ENCODE measurements at regions not wholly inside any gene's neighbourhood (a gene's known extent, or its start where the extent isn't known, plus 50 kb on each side); places are given as distances from the start of the nearest gene placed in this dataset.

DNA sequence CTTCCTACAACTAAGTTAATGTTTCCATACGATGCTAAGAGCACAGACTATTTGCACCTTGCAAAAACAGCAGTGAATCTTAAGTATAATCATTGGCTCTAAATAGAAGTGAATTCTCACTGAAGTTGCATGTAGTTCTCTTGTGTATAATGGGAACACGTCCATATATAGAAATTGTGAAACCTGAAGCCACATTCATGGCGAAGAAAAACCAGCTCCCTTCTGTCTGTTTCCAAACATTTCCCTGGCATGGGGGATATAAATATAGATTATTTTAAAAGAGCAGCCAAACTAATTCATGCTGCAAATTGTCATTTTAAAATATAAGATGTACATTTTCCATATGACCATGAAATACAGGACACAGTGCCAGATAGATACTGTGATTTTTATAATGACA is 71.1 kb downstream of the TRAM1L1 start:
- no peak for TF ChIP-seq RAD21 (IDR thresholded peaks at IDR 0.05; ENCODE audit: low read depth)
- no peak for TF ChIP-seq EP300 (IDR thresholded peaks at IDR 0.05; ENCODE audit: borderline replicate concordance)
- TF ChIP-seq, protein P1, sequence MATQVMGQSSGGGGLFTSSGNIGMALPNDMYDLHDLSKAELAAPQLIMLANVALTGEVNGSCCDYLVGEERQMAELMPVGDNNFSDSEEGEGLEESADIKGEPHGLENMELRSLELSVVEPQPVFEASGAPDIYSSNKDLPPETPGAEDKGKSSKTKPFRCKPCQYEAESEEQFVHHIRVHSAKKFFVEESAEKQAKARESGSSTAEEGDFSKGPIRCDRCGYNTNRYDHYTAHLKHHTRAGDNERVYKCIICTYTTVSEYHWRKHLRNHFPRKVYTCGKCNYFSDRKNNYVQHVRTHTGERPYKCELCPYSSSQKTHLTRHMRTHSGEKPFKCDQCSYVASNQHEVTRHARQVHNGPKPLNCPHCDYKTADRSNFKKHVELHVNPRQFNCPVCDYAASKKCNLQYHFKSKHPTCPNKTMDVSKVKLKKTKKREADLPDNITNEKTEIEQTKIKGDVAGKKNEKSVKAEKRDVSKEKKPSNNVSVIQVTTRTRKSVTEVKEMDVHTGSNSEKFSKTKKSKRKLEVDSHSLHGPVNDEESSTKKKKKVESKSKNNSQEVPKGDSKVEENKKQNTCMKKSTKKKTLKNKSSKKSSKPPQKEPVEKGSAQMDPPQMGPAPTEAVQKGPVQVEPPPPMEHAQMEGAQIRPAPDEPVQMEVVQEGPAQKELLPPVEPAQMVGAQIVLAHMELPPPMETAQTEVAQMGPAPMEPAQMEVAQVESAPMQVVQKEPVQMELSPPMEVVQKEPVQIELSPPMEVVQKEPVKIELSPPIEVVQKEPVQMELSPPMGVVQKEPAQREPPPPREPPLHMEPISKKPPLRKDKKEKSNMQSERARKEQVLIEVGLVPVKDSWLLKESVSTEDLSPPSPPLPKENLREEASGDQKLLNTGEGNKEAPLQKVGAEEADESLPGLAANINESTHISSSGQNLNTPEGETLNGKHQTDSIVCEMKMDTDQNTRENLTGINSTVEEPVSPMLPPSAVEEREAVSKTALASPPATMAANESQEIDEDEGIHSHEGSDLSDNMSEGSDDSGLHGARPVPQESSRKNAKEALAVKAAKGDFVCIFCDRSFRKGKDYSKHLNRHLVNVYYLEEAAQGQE (IDR thresholded peaks at IDR 0.05; ENCODE audit: low read depth), result no peak
- TF ChIP-seq, protein P2, sequence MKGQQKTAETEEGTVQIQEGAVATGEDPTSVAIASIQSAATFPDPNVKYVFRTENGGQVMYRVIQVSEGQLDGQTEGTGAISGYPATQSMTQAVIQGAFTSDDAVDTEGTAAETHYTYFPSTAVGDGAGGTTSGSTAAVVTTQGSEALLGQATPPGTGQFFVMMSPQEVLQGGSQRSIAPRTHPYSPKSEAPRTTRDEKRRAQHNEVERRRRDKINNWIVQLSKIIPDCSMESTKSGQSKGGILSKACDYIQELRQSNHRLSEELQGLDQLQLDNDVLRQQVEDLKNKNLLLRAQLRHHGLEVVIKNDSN (IDR thresholded peaks at IDR 0.05), result no peak

DNA sequence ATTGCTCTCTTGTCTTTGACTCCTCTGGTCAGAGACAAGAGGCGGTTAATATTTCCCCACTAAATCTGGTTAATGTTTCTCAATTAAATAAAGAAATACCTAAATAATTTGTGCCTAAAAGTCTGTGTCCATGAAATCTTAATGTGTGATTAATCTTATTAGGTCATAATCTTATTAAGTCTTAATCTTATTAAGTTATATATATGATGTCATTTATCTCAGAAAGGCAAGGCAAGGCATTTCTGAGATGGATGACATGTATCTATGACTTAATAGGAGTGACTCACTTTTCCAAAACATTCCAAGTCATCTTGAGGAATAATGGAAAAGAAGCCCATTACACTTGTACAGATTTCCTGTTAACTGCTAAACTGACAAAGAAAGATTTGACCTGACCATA is 74.7 kb downstream of the TRAM1L1 start:
- TF ChIP-seq CREB1 (IDR thresholded peaks at IDR 0.05; ENCODE audit: low read depth) (no peak), YY1 (IDR thresholded peaks at IDR 0.05; ENCODE audit: low read depth) (no peak), ZBTB7A (IDR thresholded peaks at IDR 0.05; ENCODE audit: low read depth) (no peak), FOXM1 (IDR thresholded peaks at IDR 0.05; ENCODE audit: borderline replicate concordance, low read depth) (no peak), TAF1 (IDR thresholded peaks at IDR 0.05; ENCODE audit: low read depth) (no peak), CEBPB (IDR thresholded peaks at IDR 0.05) (no peak), EP300 (IDR thresholded peaks at IDR 0.05; ENCODE audit: borderline replicate concordance) (no peak), TEAD4 (IDR thresholded peaks at IDR 0.05) (no peak)
- TF ChIP-seq, protein P1 (IDR thresholded peaks at IDR 0.05; ENCODE audit: low read depth), result no peak
- TF ChIP-seq, protein P3, sequence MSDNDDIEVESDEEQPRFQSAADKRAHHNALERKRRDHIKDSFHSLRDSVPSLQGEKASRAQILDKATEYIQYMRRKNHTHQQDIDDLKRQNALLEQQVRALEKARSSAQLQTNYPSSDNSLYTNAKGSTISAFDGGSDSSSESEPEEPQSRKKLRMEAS (IDR thresholded peaks at IDR 0.05), result no peak
- TF ChIP-seq, protein P2 (IDR thresholded peaks at IDR 0.05), result no peak

DNA sequence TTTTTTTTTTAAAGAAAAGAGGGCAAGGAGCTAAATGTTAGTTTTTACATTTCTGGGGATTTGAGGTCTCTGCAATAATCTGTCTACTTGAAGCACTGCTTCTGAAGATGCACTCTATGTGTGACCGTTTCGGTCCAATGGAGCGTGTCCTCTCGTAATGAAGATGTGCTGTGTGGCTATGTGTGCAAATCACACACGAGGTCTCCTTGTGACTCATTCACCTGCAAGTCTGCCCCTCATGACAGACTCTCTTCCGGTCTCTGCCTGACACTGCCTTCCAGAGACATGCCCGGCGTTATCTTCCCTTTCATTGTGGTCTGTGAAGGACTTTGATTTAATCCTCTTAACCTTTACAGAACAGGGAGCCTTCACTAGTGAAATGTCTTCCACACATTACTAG is 84.3 kb downstream of the TRAM1L1 start:
- TF ChIP-seq EP300 (IDR thresholded peaks at IDR 0.05; ENCODE audit: borderline replicate concordance) (no peak), NFIC (IDR thresholded peaks at IDR 0.05) (no peak), CEBPB (IDR thresholded peaks at IDR 0.05) (no peak), TAF1 (IDR thresholded peaks at IDR 0.05; ENCODE audit: low read depth) (no peak)

DNA sequence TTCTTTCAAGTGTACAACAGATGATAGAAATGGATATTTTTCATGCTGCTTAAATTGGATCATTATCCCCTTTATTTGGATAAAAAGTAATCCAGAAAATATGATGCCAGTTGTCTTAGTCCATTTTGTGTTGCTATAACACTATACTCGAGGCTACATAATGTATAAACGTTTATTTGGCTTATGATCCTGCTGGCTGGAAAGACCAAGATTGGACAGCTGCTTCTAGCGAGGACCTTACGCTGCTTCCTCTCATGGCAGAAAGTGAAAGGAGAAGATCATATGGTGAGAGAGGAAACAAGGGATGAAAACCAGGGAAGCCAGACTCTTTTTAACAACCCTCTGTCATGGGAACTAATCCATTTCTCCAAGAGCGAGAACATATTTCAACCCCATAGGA is 102.7 kb downstream of the TRAM1L1 start:
- TF ChIP-seq TEAD4 (IDR thresholded peaks at IDR 0.05) (no peak), EP300 (IDR thresholded peaks at IDR 0.05; ENCODE audit: borderline replicate concordance) (no peak), TAF1 (IDR thresholded peaks at IDR 0.05; ENCODE audit: low read depth) (no peak)

DNA sequence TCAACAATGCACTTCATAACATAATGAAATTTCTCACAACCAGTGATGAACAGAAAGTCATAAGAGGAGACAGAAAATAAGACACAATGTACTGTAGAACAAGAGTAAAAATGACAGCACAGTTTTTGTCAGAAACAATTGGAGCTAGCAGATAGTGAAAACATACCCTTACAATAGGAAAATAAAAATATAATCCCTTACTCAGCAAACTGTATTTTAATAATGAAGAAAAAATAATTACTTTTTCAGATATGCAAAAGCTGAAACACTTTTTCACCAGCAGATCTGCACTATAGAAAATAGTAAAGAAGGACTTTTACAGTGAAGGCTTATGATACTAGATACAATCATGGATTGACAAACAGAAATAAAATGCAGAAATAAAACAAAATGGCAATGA is 126.3 kb downstream of the TRAM1L1 start:
- TF ChIP-seq TAF1 (IDR thresholded peaks at IDR 0.05; ENCODE audit: low read depth) (no peak), ZBTB7A (IDR thresholded peaks at IDR 0.05; ENCODE audit: low read depth) (no peak), EGR1 (IDR thresholded peaks at IDR 0.05) (no peak), NFIC (IDR thresholded peaks at IDR 0.05) (no peak), FOXM1 (IDR thresholded peaks at IDR 0.05; ENCODE audit: borderline replicate concordance, low read depth) (no peak), CEBPB (IDR thresholded peaks at IDR 0.05) (no peak)
- TF ChIP-seq, protein P3 (IDR thresholded peaks at IDR 0.05), result no peak

DNA sequence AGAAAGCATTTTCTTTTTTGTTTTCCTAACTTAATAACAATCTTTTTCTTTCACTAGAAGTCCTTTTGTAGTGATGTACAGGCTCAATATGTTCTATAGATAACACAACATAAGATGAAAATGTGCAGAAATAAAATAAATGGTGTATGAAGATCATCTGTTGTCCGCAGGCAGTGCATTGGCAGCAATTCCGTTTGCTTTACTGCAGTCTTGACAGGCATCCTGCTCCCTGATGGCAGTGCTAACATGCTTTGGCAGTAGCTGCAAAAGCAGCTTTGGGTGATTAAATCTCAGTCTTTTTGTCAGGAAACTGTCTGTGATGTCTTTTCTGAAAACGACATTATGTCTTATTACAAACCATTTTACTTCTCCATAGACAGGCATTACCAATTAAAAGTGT is 131.4 kb downstream of the TRAM1L1 start:
- TF ChIP-seq, protein P2 (IDR thresholded peaks at IDR 0.05), result no peak

DNA sequence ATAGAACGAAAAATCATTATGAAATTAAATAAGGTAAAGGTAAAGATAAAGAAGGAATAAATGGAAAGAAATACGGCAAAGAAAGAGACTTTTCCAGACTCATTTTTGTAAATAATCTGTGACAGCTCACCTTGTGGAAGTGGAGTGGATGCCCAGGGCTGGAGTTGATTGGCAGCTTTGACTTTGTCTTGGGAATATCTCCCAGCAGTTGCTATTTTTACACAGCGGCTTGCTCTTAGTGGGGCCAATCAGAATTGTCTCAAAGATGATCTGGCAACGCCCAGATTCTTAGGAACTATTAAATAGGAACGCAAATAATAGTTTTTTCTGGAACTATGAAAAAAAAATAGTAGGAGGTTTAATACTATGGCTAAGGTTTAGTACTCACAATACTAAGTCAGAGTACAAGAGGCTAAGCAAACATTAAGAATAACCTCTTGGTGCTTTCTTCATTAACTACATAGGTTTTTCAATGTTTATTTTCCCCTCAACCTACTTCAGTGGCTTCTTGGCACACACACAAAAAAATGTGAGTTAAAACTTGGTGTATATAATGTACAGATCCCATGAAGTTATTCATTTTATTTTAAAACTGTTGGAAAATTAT is 132.7 kb downstream of the TRAM1L1 start:
- no peak for TF ChIP-seq EP300 (IDR thresholded peaks at IDR 0.05; ENCODE audit: borderline replicate concordance)
- TF ChIP-seq, protein P1 (IDR thresholded peaks at IDR 0.05; ENCODE audit: low read depth), result no peak
- TF ChIP-seq TCF12 (IDR thresholded peaks at IDR 0.05; ENCODE audit: low read depth), result no peak
- no peak for TF ChIP-seq CREB1 (IDR thresholded peaks at IDR 0.05; ENCODE audit: low read depth)
- TF ChIP-seq, protein P3 (IDR thresholded peaks at IDR 0.05), result no peak
- TF ChIP-seq TAF1 (IDR thresholded peaks at IDR 0.05; ENCODE audit: low read depth), result no peak
- no peak for TF ChIP-seq CEBPB (IDR thresholded peaks at IDR 0.05)
- TF ChIP-seq, protein P2 (IDR thresholded peaks at IDR 0.05), result no peak
- no peak for TF ChIP-seq EGR1 (IDR thresholded peaks at IDR 0.05)
- no peak for TF ChIP-seq TEAD4 (IDR thresholded peaks at IDR 0.05)
- no peak for TF ChIP-seq RAD21 (IDR thresholded peaks at IDR 0.05; ENCODE audit: low read depth)
- no peak for TF ChIP-seq ZBTB7A (IDR thresholded peaks at IDR 0.05; ENCODE audit: low read depth)
- no peak for TF ChIP-seq FOXM1 (IDR thresholded peaks at IDR 0.05; ENCODE audit: borderline replicate concordance, low read depth)
- TF ChIP-seq NFIC (IDR thresholded peaks at IDR 0.05), result no peak
